ENCODE measurements at regions not wholly inside any gene's neighbourhood (a gene's known extent, or its start where the extent isn't known, plus 50 kb on each side); places are given as distances from the start of the nearest gene placed in this dataset.

GRCh38 chr3:150256782-150257181 is 151.3 kb upstream of the TSC22D2 start:
- FAIRE-seq: no peak
- intact Hi-C loops (cut with DNase I): no loop called here
- Histone ChIP-seq H3K4me3 (no peak overlapping the region), H3K27ac (no peak overlapping the region), H3K9me3 (no peaks in the 10 kb centered on the region), H3K4me1 (peaks cover 12 to 32% (median 14%) of the 10 kb centered on the region in 3 donors), H3K36me3 (no peaks in the 10 kb centered on the region), H3K27me3 (no peaks in the 10 kb centered on the region)
- ATAC-seq: no peak
- no peak for DNase-seq
- TF ChIP-seq, protein P1, sequence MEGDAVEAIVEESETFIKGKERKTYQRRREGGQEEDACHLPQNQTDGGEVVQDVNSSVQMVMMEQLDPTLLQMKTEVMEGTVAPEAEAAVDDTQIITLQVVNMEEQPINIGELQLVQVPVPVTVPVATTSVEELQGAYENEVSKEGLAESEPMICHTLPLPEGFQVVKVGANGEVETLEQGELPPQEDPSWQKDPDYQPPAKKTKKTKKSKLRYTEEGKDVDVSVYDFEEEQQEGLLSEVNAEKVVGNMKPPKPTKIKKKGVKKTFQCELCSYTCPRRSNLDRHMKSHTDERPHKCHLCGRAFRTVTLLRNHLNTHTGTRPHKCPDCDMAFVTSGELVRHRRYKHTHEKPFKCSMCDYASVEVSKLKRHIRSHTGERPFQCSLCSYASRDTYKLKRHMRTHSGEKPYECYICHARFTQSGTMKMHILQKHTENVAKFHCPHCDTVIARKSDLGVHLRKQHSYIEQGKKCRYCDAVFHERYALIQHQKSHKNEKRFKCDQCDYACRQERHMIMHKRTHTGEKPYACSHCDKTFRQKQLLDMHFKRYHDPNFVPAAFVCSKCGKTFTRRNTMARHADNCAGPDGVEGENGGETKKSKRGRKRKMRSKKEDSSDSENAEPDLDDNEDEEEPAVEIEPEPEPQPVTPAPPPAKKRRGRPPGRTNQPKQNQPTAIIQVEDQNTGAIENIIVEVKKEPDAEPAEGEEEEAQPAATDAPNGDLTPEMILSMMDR (IDR thresholded peaks at IDR 0.05): no peak
- 88 to 91% methylated on average over 5 of the region's 5 CpGs for WGBS, 2 donors

DNA sequence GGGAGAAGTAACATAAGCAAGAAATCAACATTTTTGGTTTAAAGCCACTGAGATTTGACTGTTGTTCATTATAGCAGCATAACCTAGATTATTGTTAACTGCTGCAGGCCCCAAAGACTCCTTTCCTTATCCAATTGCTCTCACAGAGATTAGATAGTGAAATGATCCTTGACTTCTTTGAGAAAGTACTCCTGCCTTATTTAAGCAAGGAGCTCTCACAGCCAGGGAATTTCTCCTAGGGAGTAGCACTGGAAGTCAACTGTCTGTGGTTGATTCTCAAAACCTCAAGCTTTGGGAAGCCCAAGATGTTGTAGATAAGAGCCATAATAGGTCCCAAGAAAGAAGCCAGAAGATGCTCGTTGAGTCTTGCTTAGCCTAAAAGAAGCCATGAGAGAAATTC is 151.8 kb upstream of the TSC22D2 start:
- Histone ChIP-seq H3K27ac (peak overlapping the region in 1 of 4 donors; percentile 66), H3K27me3 (no peaks in the 10 kb centered on the region), H3K4me1 (peaks cover 13 to 33% (median 14%) of the 10 kb centered on the region in 3 donors), H3K9me3 (no peaks in the 10 kb centered on the region), H3K4me3 (no peak overlapping the region), H3K36me3 (no peaks in the 10 kb centered on the region)
- ATAC-seq: no peak
- FAIRE-seq: no peak
- TF ChIP-seq, protein P1 (IDR thresholded peaks at IDR 0.05): no peak
- WGBS, 2 donors: 85 to 87% methylated on average over 1 of the region's 1 CpG
- intact Hi-C loops (cut with DNase I): no loop called here
- no peak for DNase-seq

- FAIRE-seq: no peak
- TF ChIP-seq, protein P1 (IDR thresholded peaks at IDR 0.05): no peak
- intact Hi-C loops (cut with DNase I): no loop called here
- Histone ChIP-seq H3K27ac (peak overlapping the region in 3 of 4 donors; percentile 35 to 67 (median 66)), H3K27me3 (no peaks in the 10 kb centered on the region), H3K4me3 (no peak overlapping the region), H3K9me3 (no peaks in the 10 kb centered on the region), H3K36me3 (no peaks in the 10 kb centered on the region), H3K4me1 (peaks cover 13 to 33% (median 14%) of the 10 kb centered on the region in 3 donors)
- no peak for ATAC-seq
- DNase-seq: no peak
Observed at GRCh38 chr3:150255826-150256225, 152.3 kb upstream of the TSC22D2 start.

DNA sequence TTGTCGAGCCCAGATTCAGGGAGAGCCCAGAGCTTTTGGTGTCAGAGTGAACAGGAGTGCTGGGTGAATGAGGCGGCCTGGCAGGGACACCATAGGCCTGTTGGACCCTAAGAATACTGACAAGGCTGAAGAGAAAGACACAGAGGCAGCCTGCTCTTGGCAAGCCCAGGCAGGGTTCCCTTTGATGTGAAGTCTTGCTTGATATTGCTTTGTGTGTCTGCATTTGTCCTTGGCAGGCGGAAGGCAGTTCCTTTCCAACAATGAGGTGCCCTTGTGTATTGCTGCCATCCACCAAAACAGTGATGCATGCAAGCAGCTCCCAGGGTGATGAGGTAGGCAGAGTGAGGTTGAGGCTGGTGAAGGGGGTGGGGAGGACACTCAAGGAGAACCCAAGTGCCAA is 152.7 kb upstream of the TSC22D2 start:
- DNase-seq (peak in 4 of 6 donors; percentile 55 to 65 (median 63)), ATAC-seq (peak; percentile 83 to 91 (median 88)), FAIRE-seq (no peak)
- H3K4me3 ChIP-seq: no peak overlapping the region
- intact Hi-C loops (cut with DNase I): no loop called here
- peak overlapping the region in 3 of 4 donors; percentile 35 to 67 (median 66) for H3K27ac ChIP-seq
- H3K36me3 ChIP-seq: no peaks in the 10 kb centered on the region
- no peaks in the 10 kb centered on the region for H3K27me3 ChIP-seq
- TF ChIP-seq, protein P1 (IDR thresholded peaks at IDR 0.05): no peak
- WGBS, 2 donors: 36 to 54% methylated on average over 3 of the region's 3 CpGs
- H3K4me1 ChIP-seq: peaks cover 13 to 33% (median 14%) of the 10 kb centered on the region in 3 donors
- H3K9me3 ChIP-seq: no peaks in the 10 kb centered on the region

DNA sequence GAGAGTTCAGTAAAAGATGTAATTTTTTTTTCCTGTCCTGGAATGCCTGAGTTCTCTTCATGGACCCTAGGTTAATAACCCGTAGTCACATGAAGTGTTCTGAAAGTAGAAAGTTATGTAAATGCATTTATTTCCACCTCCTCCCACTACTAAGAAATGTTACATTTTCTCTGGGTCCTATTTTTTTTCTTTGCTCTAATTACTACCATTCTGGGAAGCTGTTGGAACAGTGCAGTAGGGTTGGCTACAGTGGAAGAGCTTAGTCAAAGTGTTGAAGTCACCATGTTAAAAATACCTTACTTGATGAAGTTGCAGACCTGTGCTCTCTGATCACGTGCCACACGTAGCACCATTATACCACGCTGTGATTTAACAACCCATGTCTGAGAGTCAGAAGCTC is 153.8 kb upstream of the TSC22D2 start:
- intact Hi-C loops (cut with DNase I): no loop called here
- H3K4me3 ChIP-seq: no peak overlapping the region
- TF ChIP-seq, protein P1 (IDR thresholded peaks at IDR 0.05): no peak
- ATAC-seq: peak in 1 of 4 donors; percentile 25
- DNase-seq: no peak
- H3K9me3 ChIP-seq: no peaks in the 10 kb centered on the region
- peak overlapping the region in 2 of 4 donors; percentile 35 to 66 for H3K27ac ChIP-seq
- 94 to 96% methylated on average over 4 of the region's 4 CpGs for WGBS, 2 donors
- peaks cover 13 to 33% (median 14%) of the 10 kb centered on the region in 3 donors for H3K4me1 ChIP-seq
- FAIRE-seq: no peak
- no peaks in the 10 kb centered on the region for H3K36me3 ChIP-seq
- no peaks in the 10 kb centered on the region for H3K27me3 ChIP-seq
